Activated effector memory CD4-positive, alpha-beta T cell treated with Interleukin-2 at 50 U/mL for 16 hours (primary cell): ENCODE measurements at regions not wholly inside any gene's neighbourhood (a gene's known extent, or its start where the extent isn't known, plus 50 kb on each side); places are given as distances from the start of the nearest gene placed in this dataset.

Experiments
- DNase-seq: peaks from one replicate; pipeline ENCODE4 v3.0.0-alpha.2; 2020

- no peak for DNase-seq
Measured at GRCh38 chr11:122398851-122399250, 256.7 kb upstream of the UBASH3B start.

GRCh38 chr11:122398167-122398566 lies 257.4 kb upstream of the UBASH3B start:
- DNase-seq = no peak

- DNase-seq = no peak
Measured at GRCh38 chr11:122395282-122395681, 260.2 kb upstream of the UBASH3B start.

- DNase-seq = no peak
Measured at GRCh38 chr11:122394313-122394712, 261.2 kb upstream of the UBASH3B start.

GRCh38 chr11:122393209-122393860 lies 262.2 kb upstream of the UBASH3B start:
- no peak for DNase-seq

GRCh38 chr11:122392508-122392907 lies 263.0 kb upstream of the UBASH3B start:
- DNase-seq = no peak

GRCh38 chr11:122391049-122391448 lies 264.5 kb upstream of the UBASH3B start:
- DNase-seq = no peak

- DNase-seq = no peak
Measured at GRCh38 chr11:122383186-122383585, 267.2 kb upstream of the BLID start.

- no peak for DNase-seq
Measured at GRCh38 chr11:122375687-122376399, 259.8 kb upstream of the BLID start.

- DNase-seq = no peak
Measured at GRCh38 chr11:122368796-122369195, 252.8 kb upstream of the BLID start.

GRCh38 chr11:122367809-122368231 lies 251.8 kb upstream of the BLID start:
- no peak for DNase-seq

- no peak for DNase-seq
Measured at GRCh38 chr11:122365610-122366360, 249.8 kb upstream of the BLID start.

- no peak for DNase-seq
Measured at GRCh38 chr11:122363296-122363695, 247.3 kb upstream of the BLID start.

GRCh38 chr11:122362381-122362780 lies 246.4 kb upstream of the BLID start:
- no peak for DNase-seq

- DNase-seq = no peak
Measured at GRCh38 chr11:122360875-122361274, 244.9 kb upstream of the BLID start.

- DNase-seq = no peak
Measured at GRCh38 chr11:122359081-122359571, 243.1 kb upstream of the BLID start.

- DNase-seq = no peak
Measured at GRCh38 chr11:122358292-122358691, 242.3 kb upstream of the BLID start.

GRCh38 chr11:122355968-122356367 lies 240.0 kb upstream of the BLID start:
- DNase-seq = no peak

GRCh38 chr11:122354025-122354697 lies 238.1 kb upstream of the BLID start:
- DNase-seq = no peak

GRCh38 chr11:122353561-122353960 lies 237.5 kb upstream of the BLID start:
- no peak for DNase-seq

- DNase-seq = no peak
Measured at GRCh38 chr11:122348659-122349409, 232.8 kb upstream of the BLID start.

GRCh38 chr11:122346006-122346405 lies 230.0 kb upstream of the BLID start:
- DNase-seq = no peak
